ENCODE measurements at regions not wholly inside any gene's neighbourhood (a gene's known extent, or its start where the extent isn't known, plus 50 kb on each side); places are given as distances from the start of the nearest gene placed in this dataset.

DNA sequence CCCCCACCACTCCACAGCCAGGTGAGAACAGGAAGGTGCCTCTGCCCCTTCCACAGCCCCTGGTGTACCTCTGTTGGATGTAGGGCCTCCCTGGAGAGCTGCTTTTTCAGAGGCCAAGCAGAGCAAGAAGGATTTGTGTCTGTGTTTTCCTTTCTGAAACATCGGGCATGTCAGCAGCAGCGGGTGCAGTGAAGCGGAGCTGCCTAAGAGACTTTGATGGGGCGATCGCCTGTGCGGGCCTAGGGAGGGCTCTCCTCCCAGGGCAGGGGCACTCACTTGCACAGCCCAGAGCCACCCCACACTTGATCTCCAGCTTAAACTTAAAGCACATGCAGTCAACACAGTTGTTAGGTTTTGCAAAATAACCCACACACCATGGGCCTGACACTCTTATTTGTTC is 324.7 kb downstream of the ACTR3B start:
- TF ChIP-seq, protein P1, sequence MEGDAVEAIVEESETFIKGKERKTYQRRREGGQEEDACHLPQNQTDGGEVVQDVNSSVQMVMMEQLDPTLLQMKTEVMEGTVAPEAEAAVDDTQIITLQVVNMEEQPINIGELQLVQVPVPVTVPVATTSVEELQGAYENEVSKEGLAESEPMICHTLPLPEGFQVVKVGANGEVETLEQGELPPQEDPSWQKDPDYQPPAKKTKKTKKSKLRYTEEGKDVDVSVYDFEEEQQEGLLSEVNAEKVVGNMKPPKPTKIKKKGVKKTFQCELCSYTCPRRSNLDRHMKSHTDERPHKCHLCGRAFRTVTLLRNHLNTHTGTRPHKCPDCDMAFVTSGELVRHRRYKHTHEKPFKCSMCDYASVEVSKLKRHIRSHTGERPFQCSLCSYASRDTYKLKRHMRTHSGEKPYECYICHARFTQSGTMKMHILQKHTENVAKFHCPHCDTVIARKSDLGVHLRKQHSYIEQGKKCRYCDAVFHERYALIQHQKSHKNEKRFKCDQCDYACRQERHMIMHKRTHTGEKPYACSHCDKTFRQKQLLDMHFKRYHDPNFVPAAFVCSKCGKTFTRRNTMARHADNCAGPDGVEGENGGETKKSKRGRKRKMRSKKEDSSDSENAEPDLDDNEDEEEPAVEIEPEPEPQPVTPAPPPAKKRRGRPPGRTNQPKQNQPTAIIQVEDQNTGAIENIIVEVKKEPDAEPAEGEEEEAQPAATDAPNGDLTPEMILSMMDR (IDR thresholded peaks at IDR 0.05) = no peak
- no peak for TF ChIP-seq POLR2A (IDR thresholded peaks at IDR 0.05)
